ENCODE measurements at regions not wholly inside any gene's neighbourhood (a gene's known extent, or its start where the extent isn't known, plus 50 kb on each side); places are given as distances from the start of the nearest gene placed in this dataset.
"Not testable (repeated sequence)": the region's sequence is repeated elsewhere in the genome, so short reads cannot be mapped to it uniquely, and the experiment has no call there.

GRCh38 chr7:116407165-116407564 is 92.4 kb upstream of the CAV2 start:
- no peak for DNase-seq
- Histone ChIP-seq H3K27me3 (ENCODE audit: control insufficient read depth, insufficient read depth, low read length) (no peaks in the 10 kb centered on the region), H3K36me3 (replicated peaks; ENCODE audit: control insufficient read depth, insufficient read depth, low read length) (no peaks in the 10 kb centered on the region), H3K4me3 (ENCODE audit: insufficient read depth, low read depth, low read length) (no peak overlapping the region)

- Histone ChIP-seq H3K4me3 (ENCODE audit: insufficient read depth, low read depth, low read length) (no peak overlapping the region), H3K27me3 (ENCODE audit: control insufficient read depth, insufficient read depth, low read length) (no peaks in the 10 kb centered on the region), H3K36me3 (replicated peaks; ENCODE audit: control insufficient read depth, insufficient read depth, low read length) (no peaks in the 10 kb centered on the region)
- no peak for DNase-seq
Observed at GRCh38 chr7:116408166-116408565, 91.4 kb upstream of the CAV2 start.

- not testable (repeated sequence) for H3K27me3 ChIP-seq (ENCODE audit: control insufficient read depth, insufficient read depth, low read length); H3K36me3 ChIP-seq (replicated peaks; ENCODE audit: control insufficient read depth, insufficient read depth, low read length); H3K4me3 ChIP-seq (ENCODE audit: insufficient read depth, low read depth, low read length); DNase-seq
Observed at GRCh38 chr7:116408831-116409453, 90.6 kb upstream of the CAV2 start.

GRCh38 chr7:116410694-116411093 is 88.8 kb upstream of the CAV2 start:
- not testable (repeated sequence) for DNase-seq; H3K36me3 ChIP-seq (replicated peaks; ENCODE audit: control insufficient read depth, insufficient read depth, low read length); H3K4me3 ChIP-seq (ENCODE audit: insufficient read depth, low read depth, low read length); H3K27me3 ChIP-seq (ENCODE audit: control insufficient read depth, insufficient read depth, low read length)

DNA sequence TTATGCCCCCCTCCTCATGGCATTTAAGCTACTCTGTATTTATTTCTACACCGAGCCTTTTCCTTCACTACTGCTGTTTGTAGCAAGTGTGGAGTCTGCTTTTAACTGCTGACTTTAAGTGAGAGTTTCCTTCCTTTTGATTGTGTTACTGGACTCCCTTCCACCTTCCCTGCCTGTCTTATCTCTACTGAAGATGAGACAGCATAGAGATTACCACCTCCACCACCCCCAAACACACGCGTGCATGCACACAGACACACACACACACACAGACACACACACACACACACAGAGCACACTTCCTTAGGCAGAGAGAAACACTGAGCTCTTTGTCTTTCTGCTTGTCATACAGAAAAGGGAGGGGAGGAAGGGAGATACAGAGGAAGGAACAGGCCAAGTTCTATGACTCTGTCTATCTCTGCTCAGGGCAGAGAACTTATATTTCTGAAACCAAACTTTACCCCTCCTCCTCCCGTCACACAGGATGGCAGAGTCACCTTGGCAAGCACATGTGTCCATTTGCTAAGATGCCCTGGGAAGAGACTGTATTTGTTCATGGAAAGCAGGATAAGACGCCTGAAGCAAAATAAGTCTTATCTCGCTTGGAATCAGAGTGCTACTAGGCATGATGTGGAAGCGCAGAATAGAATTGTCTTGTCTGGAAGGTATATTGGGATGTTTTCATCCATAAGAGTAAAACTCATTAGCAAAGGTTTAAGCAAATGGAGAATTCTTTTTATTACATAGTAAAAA is 81.8 kb upstream of the CAV2 start:
- DNase-seq = no peak
- Histone ChIP-seq H3K4me3 (ENCODE audit: insufficient read depth, low read depth, low read length) (no peak overlapping the region), H3K36me3 (replicated peaks; ENCODE audit: control insufficient read depth, insufficient read depth, low read length) (no peaks in the 10 kb centered on the region), H3K27me3 (ENCODE audit: control insufficient read depth, insufficient read depth, low read length) (no peaks in the 10 kb centered on the region)

GRCh38 chr7:116418524-116418923 is 81.0 kb upstream of the CAV2 start:
- Histone ChIP-seq H3K27me3 (ENCODE audit: control insufficient read depth, insufficient read depth, low read length) (no peaks in the 10 kb centered on the region), H3K4me3 (ENCODE audit: insufficient read depth, low read depth, low read length) (no peak overlapping the region), H3K36me3 (replicated peaks; ENCODE audit: control insufficient read depth, insufficient read depth, low read length) (no peaks in the 10 kb centered on the region)
- no peak for DNase-seq

GRCh38 chr7:116420003-116420402 is 79.5 kb upstream of the CAV2 start:
- Histone ChIP-seq H3K27me3 (ENCODE audit: control insufficient read depth, insufficient read depth, low read length) (no peaks in the 10 kb centered on the region), H3K36me3 (replicated peaks; ENCODE audit: control insufficient read depth, insufficient read depth, low read length) (no peaks in the 10 kb centered on the region)
- DNase-seq = no peak

DNA sequence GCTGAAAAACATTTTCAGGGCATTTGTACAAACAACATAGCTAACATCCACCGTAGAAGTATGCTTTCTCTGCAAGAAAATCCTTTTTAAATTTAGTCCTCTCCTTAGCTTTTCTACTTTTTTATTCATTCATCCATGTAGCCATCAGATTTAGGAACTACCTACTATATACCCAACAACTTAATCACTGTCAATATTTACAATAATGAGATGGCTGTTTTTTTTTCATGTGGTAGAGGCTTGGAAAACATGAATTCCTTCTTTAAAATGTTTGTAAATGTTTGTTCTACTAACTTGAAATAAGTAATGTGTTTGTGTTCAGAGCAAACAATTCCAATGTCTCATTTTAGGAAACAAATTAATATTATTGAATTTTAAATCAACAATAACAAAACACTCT is 78.2 kb upstream of the CAV2 start:
- no peak for DNase-seq

More at GRCh38 chr7:116420003-116420402, 79.5 kb upstream of the CAV2 start:
- no peak overlapping the region for H3K4me3 ChIP-seq (ENCODE audit: insufficient read depth, low read depth, low read length)

GRCh38 chr7:116422683-116423082 is 76.9 kb upstream of the CAV2 start:
- DNase-seq = no peak
- H3K4me3 ChIP-seq (ENCODE audit: insufficient read depth, low read depth, low read length) = no peak overlapping the region
- no peaks in the 10 kb centered on the region for H3K36me3 ChIP-seq (replicated peaks; ENCODE audit: control insufficient read depth, insufficient read depth, low read length)
- H3K27me3 ChIP-seq (ENCODE audit: control insufficient read depth, insufficient read depth, low read length) = no peaks in the 10 kb centered on the region

More for the DNA sequence above, 78.2 kb upstream of the CAV2 start:
- H3K36me3 ChIP-seq (replicated peaks; ENCODE audit: control insufficient read depth, insufficient read depth, low read length) = no peaks in the 10 kb centered on the region
- H3K27me3 ChIP-seq (ENCODE audit: control insufficient read depth, insufficient read depth, low read length) = no peaks in the 10 kb centered on the region
- H3K4me3 ChIP-seq (ENCODE audit: insufficient read depth, low read depth, low read length) = no peak overlapping the region

DNA sequence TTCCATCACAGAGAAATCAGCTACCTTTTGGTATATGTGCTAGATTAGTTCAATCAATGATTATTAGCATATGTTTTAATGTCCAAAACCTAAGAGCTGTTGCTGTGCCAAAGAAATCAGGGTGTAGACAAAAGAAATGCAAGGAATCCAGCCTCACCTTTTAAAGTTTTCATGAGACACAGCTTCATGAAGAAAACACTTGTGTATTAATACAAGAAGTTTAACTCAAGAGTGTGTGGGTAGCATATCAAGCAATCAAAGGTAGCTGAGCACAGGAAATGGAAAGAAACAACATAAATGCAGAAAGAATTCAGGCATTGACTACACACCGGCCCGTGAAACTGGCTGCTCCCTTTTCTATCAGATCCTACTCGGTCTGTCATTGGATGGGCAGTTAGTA is 76.0 kb upstream of the CAV2 start:
- no peak for DNase-seq
- no peak overlapping the region for H3K4me3 ChIP-seq (ENCODE audit: insufficient read depth, low read depth, low read length)
- no peaks in the 10 kb centered on the region for H3K27me3 ChIP-seq (ENCODE audit: control insufficient read depth, insufficient read depth, low read length)
- H3K36me3 ChIP-seq (replicated peaks; ENCODE audit: control insufficient read depth, insufficient read depth, low read length) = no peaks in the 10 kb centered on the region

- no peak overlapping the region for H3K4me3 ChIP-seq (ENCODE audit: insufficient read depth, low read depth, low read length)
- no peaks in the 10 kb centered on the region for H3K36me3 ChIP-seq (replicated peaks; ENCODE audit: control insufficient read depth, insufficient read depth, low read length)
- no peak for DNase-seq
- no peaks in the 10 kb centered on the region for H3K27me3 ChIP-seq (ENCODE audit: control insufficient read depth, insufficient read depth, low read length)
Observed at GRCh38 chr7:116425647-116426209, 73.8 kb upstream of the CAV2 start.

GRCh38 chr7:116426428-116427156 is 72.9 kb upstream of the CAV2 start:
- H3K27me3 ChIP-seq (ENCODE audit: control insufficient read depth, insufficient read depth, low read length) = no peaks in the 10 kb centered on the region
- DNase-seq = no peak
- no peaks in the 10 kb centered on the region for H3K36me3 ChIP-seq (replicated peaks; ENCODE audit: control insufficient read depth, insufficient read depth, low read length)
- H3K4me3 ChIP-seq (ENCODE audit: insufficient read depth, low read depth, low read length) = no peak overlapping the region

DNA sequence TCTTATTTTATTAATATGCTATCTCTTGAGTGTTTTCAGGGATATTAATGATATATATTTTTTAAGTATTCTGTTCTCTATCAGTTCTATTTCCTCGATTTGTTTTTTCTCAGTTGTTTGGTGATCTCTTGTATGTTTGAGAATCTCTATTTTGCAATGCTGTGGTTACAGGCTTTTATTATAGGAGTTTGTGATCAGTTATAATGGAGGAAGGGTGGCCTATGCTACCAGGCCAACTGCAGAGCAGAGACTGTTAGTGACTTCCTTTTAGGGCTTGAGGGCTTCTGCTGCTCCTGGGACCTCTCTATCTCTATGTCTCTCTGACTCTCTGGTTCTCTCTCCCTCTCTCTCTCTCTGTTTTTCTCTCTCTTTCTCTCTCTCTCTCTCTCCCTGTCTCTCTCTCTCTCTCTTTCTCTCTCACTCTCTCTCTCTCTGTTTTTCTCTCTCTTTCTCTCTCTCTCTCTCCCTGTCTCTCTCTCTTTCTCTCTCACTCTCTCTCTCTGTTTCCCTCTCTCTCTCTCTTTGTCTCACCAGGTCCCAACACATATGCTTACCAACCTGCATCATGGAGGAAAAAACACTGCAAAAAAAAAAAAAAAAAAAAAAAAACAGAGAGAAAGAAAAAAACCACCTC is 69.4 kb upstream of the CAV2 start:
- Histone ChIP-seq H3K36me3 (replicated peaks; ENCODE audit: control insufficient read depth, insufficient read depth, low read length) (no peaks in the 10 kb centered on the region), H3K4me3 (ENCODE audit: insufficient read depth, low read depth, low read length) (no peak overlapping the region), H3K27me3 (ENCODE audit: control insufficient read depth, insufficient read depth, low read length) (no peaks in the 10 kb centered on the region)
- no peak for DNase-seq

GRCh38 chr7:116431787-116432526 is 67.6 kb upstream of the CAV2 start:
- Histone ChIP-seq H3K27me3 (ENCODE audit: control insufficient read depth, insufficient read depth, low read length) (no peaks in the 10 kb centered on the region), H3K4me3 (ENCODE audit: insufficient read depth, low read depth, low read length) (no peak overlapping the region), H3K36me3 (replicated peaks; ENCODE audit: control insufficient read depth, insufficient read depth, low read length) (no peaks in the 10 kb centered on the region)
- no peak for DNase-seq

Data from H7 (cell line).